T-helper 1 cell (primary cell): ENCODE measurements at regions not wholly inside any gene's neighbourhood (a gene's known extent, or its start where the extent isn't known, plus 50 kb on each side); places are given as distances from the start of the nearest gene placed in this dataset.

Experiments
- DNase-seq, 5 donors: peaks; one replicate each; pipeline ENCODE4 v3.0.0-alpha.2; 2012 to 2020

- no peak for DNase-seq
These were observed 50.0 kb upstream of the CLDN5 start for GRCh38 chr22:19574247-19574646.

- DNase-seq, result peak in 2 of 5 donors; percentile 10 to 84
These were observed 52.5 kb upstream of the CLDN5 start for GRCh38 chr22:19576460-19577421.

- no peak for DNase-seq
These were observed 53.3 kb upstream of the CLDN5 start for GRCh38 chr22:19577422-19577966.

- DNase-seq, result no peak
These were observed 54.2 kb upstream of the CLDN5 start for GRCh38 chr22:19578180-19579004.

- DNase-seq, result peak in 1 of 5 donors; percentile 38
These were observed 55.1 kb upstream of the CLDN5 start for GRCh38 chr22:19579115-19579811.

- DNase-seq, result peak in 1 of 5 donors; percentile 64
These were observed 55.7 kb upstream of the CLDN5 start for GRCh38 chr22:19579880-19580279.

- no peak for DNase-seq
These were observed 56.2 kb upstream of the CLDN5 start for GRCh38 chr22:19580291-19580890.

- no peak for DNase-seq
These were observed 58.0 kb upstream of the CLDN5 start for GRCh38 chr22:19582033-19582693.

GRCh38 chr22:19586922-19587684, 62.9 kb upstream of the CLDN5 start:
- DNase-seq, result no peak

- DNase-seq, result no peak
These were observed 66.5 kb upstream of the CLDN5 start for GRCh38 chr22:19590696-19591095.

GRCh38 chr22:19591568-19591967, 67.4 kb upstream of the CLDN5 start:
- DNase-seq, result no peak

- DNase-seq, result no peak
These were observed 68.3 kb upstream of the CLDN5 start for GRCh38 chr22:19592464-19592863.

GRCh38 chr22:19593991-19594569, 69.9 kb upstream of the CLDN5 start:
- DNase-seq, result no peak

- no peak for DNase-seq
These were observed 71.3 kb upstream of the CLDN5 start for GRCh38 chr22:19595532-19595931.

GRCh38 chr22:19596680-19597398, 72.6 kb upstream of the CLDN5 start:
- peak in 1 of 5 donors; percentile 38 for DNase-seq

- peak in 3 of 5 donors; percentile 19 to 78 (median 52) for DNase-seq
These were observed 73.2 kb upstream of the CLDN5 start for GRCh38 chr22:19597399-19597735.

GRCh38 chr22:19598054-19598855, 74.0 kb upstream of the CLDN5 start:
- DNase-seq, result peak in 2 of 5 donors; percentile 8 to 72

- no peak for DNase-seq
These were observed 74.8 kb upstream of the CLDN5 start for GRCh38 chr22:19599004-19599403.
